Stomach smooth muscle (tissue), 2 donors: ENCODE measurements at regions not wholly inside any gene's neighbourhood (a gene's known extent, or its start where the extent isn't known, plus 50 kb on each side); places are given as distances from the start of the nearest gene placed in this dataset.

ENCODE experiments used
- H3K27ac ChIP-seq: one replicate; pipeline ENCODE4 v1.7.0; 2013; ENCODE audit warnings: mild to moderate bottlenecking, low read length, inconsistent platforms
- H3K27me3 ChIP-seq, 2 donors: one replicate each; pipeline ENCODE4 v1.7.0; 2013; ENCODE audit warnings: low read length in 2 of 2; ENCODE audit not compliant: insufficient read depth in 2 of 2, control insufficient read depth in 1 of 2
- H3K36me3 ChIP-seq, 2 donors: one replicate each; pipeline ENCODE4 v1.7.0; 2013; ENCODE audit warnings: low read length in 2 of 2; ENCODE audit not compliant: control insufficient read depth in 2 of 2, insufficient read depth in 2 of 2
- H3K4me1 ChIP-seq: one replicate; pipeline ENCODE4 v1.7.0; 2013; ENCODE audit warnings: low read length; ENCODE audit not compliant: control insufficient read depth, insufficient read depth
- H3K4me3 ChIP-seq, 2 donors: one replicate each; pipeline ENCODE4 v1.7.0; 2013; ENCODE audit warnings: low read length in 2 of 2
- H3K9ac ChIP-seq, 2 donors: one replicate each; pipeline ENCODE4 v1.7.0; 2013; ENCODE audit warnings: low read length in 2 of 2, mild to moderate bottlenecking in 1 of 2
- H3K9me3 ChIP-seq, 2 donors: one replicate each; pipeline ENCODE4 v1.7.0; 2013; ENCODE audit warnings: low read length in 2 of 2; ENCODE audit not compliant: control insufficient read depth in 2 of 2
- donor health status: healthy.
- donor health status: Pancreatic carcinoma.

- Histone ChIP-seq H3K27me3 (peaks cover 0 to 2% of the 10 kb centered on the region in 2 donors), H3K4me1 (no peaks in the 10 kb centered on the region), H3K36me3 (peaks cover 0 to 4% of the 10 kb centered on the region in 2 donors), H3K4me3 (no peak overlapping the region), H3K9ac (no peak overlapping the region), H3K9me3 (no peaks in the 10 kb centered on the region), H3K27ac (no peak overlapping the region)
Measured at GRCh38 chr14:97945631-97946030, 1148.4 kb downstream of the VRK1 start.

GRCh38 chr14:97946240-97946639 lies 1149.1 kb downstream of the VRK1 start:
- Histone ChIP-seq H3K4me3 (no peak overlapping the region), H3K27ac (no peak overlapping the region), H3K27me3 (peaks cover 0 to 2% of the 10 kb centered on the region in 2 donors), H3K36me3 (peaks cover 0 to 4% of the 10 kb centered on the region in 2 donors), H3K4me1 (no peaks in the 10 kb centered on the region), H3K9ac (no peak overlapping the region), H3K9me3 (no peaks in the 10 kb centered on the region)

DNA sequence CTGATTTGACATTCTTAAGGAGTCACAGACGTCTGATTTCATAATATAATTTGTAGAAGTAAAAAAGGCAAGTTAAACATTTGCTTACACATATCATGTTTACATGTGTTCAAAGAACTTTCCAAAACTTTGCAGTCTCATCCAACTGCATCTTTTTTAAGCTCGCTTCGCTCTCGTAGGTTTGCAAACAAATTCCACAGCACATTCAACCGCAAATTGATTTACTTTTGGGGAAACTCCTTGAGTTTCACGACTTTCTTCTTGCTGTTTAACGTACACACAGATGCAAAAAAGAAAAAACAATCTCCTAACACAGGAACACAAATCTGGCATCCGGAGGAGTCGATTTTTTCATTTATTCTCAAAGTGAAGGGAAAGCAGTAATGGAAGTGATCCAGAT lies 1149.5 kb downstream of the VRK1 start:
- H3K27me3 ChIP-seq, result peaks cover 0 to 2% of the 10 kb centered on the region in 2 donors
- H3K36me3 ChIP-seq, result peaks cover 0 to 4% of the 10 kb centered on the region in 2 donors
- no peak overlapping the region for H3K9ac ChIP-seq
- no peak overlapping the region for H3K4me3 ChIP-seq
- no peaks in the 10 kb centered on the region for H3K4me1 ChIP-seq
- no peaks in the 10 kb centered on the region for H3K9me3 ChIP-seq
- no peak overlapping the region for H3K27ac ChIP-seq

GRCh38 chr14:97948841-97949240 lies 1151.7 kb downstream of the VRK1 start:
- Histone ChIP-seq H3K36me3 (peaks cover 0 to 4% of the 10 kb centered on the region in 2 donors), H3K4me3 (no peak overlapping the region), H3K27me3 (peaks cover 0 to 2% of the 10 kb centered on the region in 2 donors), H3K27ac (no peak overlapping the region), H3K4me1 (no peaks in the 10 kb centered on the region), H3K9me3 (no peaks in the 10 kb centered on the region), H3K9ac (no peak overlapping the region)

- no peak overlapping the region for H3K9ac ChIP-seq
- no peaks in the 10 kb centered on the region for H3K9me3 ChIP-seq
- H3K4me3 ChIP-seq, result no peak overlapping the region
- no peaks in the 10 kb centered on the region for H3K27me3 ChIP-seq
- no peaks in the 10 kb centered on the region for H3K4me1 ChIP-seq
- H3K36me3 ChIP-seq, result peaks cover 0 to 7% of the 10 kb centered on the region in 2 donors
- H3K27ac ChIP-seq, result no peak overlapping the region
Measured at GRCh38 chr14:97956581-97957340, 1159.6 kb downstream of the VRK1 start.

GRCh38 chr14:97959251-97959650 lies 1162.1 kb downstream of the VRK1 start:
- Histone ChIP-seq H3K4me1 (no peaks in the 10 kb centered on the region), H3K9me3 (no peaks in the 10 kb centered on the region), H3K36me3 (peaks cover 0 to 11% of the 10 kb centered on the region in 2 donors), H3K9ac (no peak overlapping the region), H3K4me3 (no peak overlapping the region), H3K27ac (no peak overlapping the region), H3K27me3 (no peaks in the 10 kb centered on the region)

DNA sequence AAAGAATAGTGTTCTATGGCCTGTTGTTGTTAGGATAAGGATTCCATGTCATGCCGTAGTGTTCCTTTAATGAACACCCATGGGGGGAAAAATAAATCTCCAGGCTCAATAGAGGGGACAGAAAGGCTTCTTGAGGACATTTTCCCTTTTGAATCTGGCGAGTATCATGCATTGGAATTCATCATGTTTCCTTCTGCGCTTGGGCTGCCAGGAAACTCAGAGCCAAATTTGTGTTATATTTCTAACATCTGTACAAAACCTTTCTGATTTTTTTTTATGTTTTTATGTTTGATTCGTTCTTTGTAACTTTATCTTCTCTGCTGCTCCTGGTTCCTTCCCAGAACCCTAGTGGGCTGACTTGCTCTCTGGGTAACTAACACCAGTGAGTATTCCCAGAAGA lies 1163.3 kb downstream of the VRK1 start:
- Histone ChIP-seq H3K27ac (no peak overlapping the region), H3K27me3 (no peaks in the 10 kb centered on the region), H3K4me1 (no peaks in the 10 kb centered on the region), H3K4me3 (no peak overlapping the region), H3K36me3 (peaks cover 0 to 11% of the 10 kb centered on the region in 2 donors), H3K9ac (no peak overlapping the region), H3K9me3 (no peaks in the 10 kb centered on the region)

- Histone ChIP-seq H3K9me3 (no peaks in the 10 kb centered on the region), H3K4me3 (no peak overlapping the region), H3K27ac (no peak overlapping the region), H3K4me1 (peaks cover 3% of the 10 kb centered on the region), H3K9ac (no peak overlapping the region), H3K36me3 (no peaks in the 10 kb centered on the region), H3K27me3 (no peaks in the 10 kb centered on the region)
Measured at GRCh38 chr14:97970222-97970621, 1173.0 kb downstream of the VRK1 start.

GRCh38 chr14:97975216-97975615 lies 1178.0 kb downstream of the VRK1 start:
- Histone ChIP-seq H3K27ac (no peak overlapping the region), H3K36me3 (no peaks in the 10 kb centered on the region), H3K9me3 (no peaks in the 10 kb centered on the region), H3K27me3 (no peaks in the 10 kb centered on the region), H3K9ac (no peak overlapping the region), H3K4me1 (peaks cover 19% of the 10 kb centered on the region), H3K4me3 (no peak overlapping the region)

GRCh38 chr14:97975962-97976361 lies 1178.8 kb downstream of the VRK1 start:
- H3K27ac ChIP-seq, result no peak overlapping the region
- peaks cover 19% of the 10 kb centered on the region for H3K4me1 ChIP-seq

DNA sequence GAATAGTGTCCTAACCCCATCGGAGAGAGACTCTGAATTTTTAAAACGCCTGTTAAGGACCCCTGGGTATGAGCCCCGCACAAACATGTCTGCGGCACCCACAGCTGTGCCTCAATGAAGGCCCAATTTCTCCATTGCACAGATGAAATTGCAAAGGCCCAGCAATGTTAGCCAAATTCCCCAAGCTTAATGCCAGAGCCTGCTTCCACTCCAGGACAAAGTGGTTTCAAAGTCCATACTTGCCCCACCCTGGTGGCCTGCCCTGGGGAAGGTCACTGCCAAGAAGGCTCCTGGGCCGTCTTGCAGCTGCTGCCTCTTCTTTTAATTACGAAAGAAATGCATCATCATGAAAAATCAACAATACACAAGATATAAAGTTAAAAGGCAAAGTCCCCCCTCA lies 1179.7 kb downstream of the VRK1 start:
- Histone ChIP-seq H3K4me3 (peak overlapping the region; percentile 26 to 82), H3K27me3 (no peaks in the 10 kb centered on the region), H3K9me3 (no peaks in the 10 kb centered on the region), H3K9ac (peak overlapping the region in 1 of 2 donors; percentile 30), H3K4me1 (peaks cover 19% of the 10 kb centered on the region), H3K36me3 (no peaks in the 10 kb centered on the region), H3K27ac (peak overlapping the region; percentile 81)

More at GRCh38 chr14:97975962-97976361, 1178.8 kb downstream of the VRK1 start:
- no peaks in the 10 kb centered on the region for H3K9me3 ChIP-seq
- H3K9ac ChIP-seq, result no peak overlapping the region
- H3K4me3 ChIP-seq, result no peak overlapping the region
- no peaks in the 10 kb centered on the region for H3K27me3 ChIP-seq
- no peaks in the 10 kb centered on the region for H3K36me3 ChIP-seq
